ENCODE measurements at regions not wholly inside any gene's neighbourhood (a gene's known extent, or its start where the extent isn't known, plus 50 kb on each side); places are given as distances from the start of the nearest gene placed in this dataset.

GRCh38 chr1:167165948-167166689 lies 54.6 kb upstream of the POU2F1 start:
- H3K27me3 ChIP-seq (ENCODE audit: insufficient read depth, poor library complexity, severe bottlenecking): no peaks in the 10 kb centered on the region
- no peak for DNase-seq (ENCODE audit: low read depth in 1 of 2, low spot score in 1 of 2)
- no peak overlapping the region for H3K27ac ChIP-seq (replicated peaks)
- TF ChIP-seq GABPA (IDR thresholded peaks at IDR 0.05; ENCODE audit: low read depth): no peak
- no peak for TF ChIP-seq REST (IDR thresholded peaks at IDR 0.05; ENCODE audit: insufficient replicate concordance, low read depth)
- TF ChIP-seq SPI1 (IDR thresholded peaks at IDR 0.05; ENCODE audit: borderline replicate concordance, low read depth): no peak
- TF ChIP-seq POLR2AphosphoS5 (IDR thresholded peaks at IDR 0.05; ENCODE audit: low read depth): no peak
- TF ChIP-seq CTCF (IDR thresholded peaks at IDR 0.05; ENCODE audit: insufficient read depth, low read length): no peak
- no peak overlapping the region for H3K4me3 ChIP-seq (replicated peaks; ENCODE audit: insufficient read depth, low read length)

GRCh38 chr1:167166690-167167075 lies 54.0 kb upstream of the POU2F1 start:
- DNase-seq (ENCODE audit: low read depth in 1 of 2, low spot score in 1 of 2): no peak
- no peak overlapping the region for H3K27ac ChIP-seq (replicated peaks)
- no peak overlapping the region for H3K4me3 ChIP-seq (replicated peaks; ENCODE audit: insufficient read depth, low read length)
- TF ChIP-seq REST (IDR thresholded peaks at IDR 0.05; ENCODE audit: insufficient replicate concordance, low read depth) (no peak), SPI1 (IDR thresholded peaks at IDR 0.05; ENCODE audit: borderline replicate concordance, low read depth) (no peak), GABPA (IDR thresholded peaks at IDR 0.05; ENCODE audit: low read depth) (no peak), CTCF (IDR thresholded peaks at IDR 0.05; ENCODE audit: insufficient read depth, low read length) (no peak), POLR2AphosphoS5 (IDR thresholded peaks at IDR 0.05; ENCODE audit: low read depth) (no peak)
- no peaks in the 10 kb centered on the region for H3K27me3 ChIP-seq (ENCODE audit: insufficient read depth, poor library complexity, severe bottlenecking)

- no peak for DNase-seq (ENCODE audit: low read depth in 1 of 2, low spot score in 1 of 2)
- Histone ChIP-seq H3K27me3 (ENCODE audit: insufficient read depth, poor library complexity, severe bottlenecking) (no peaks in the 10 kb centered on the region), H3K4me3 (replicated peaks; ENCODE audit: insufficient read depth, low read length) (no peak overlapping the region), H3K27ac (replicated peaks) (no peak overlapping the region)
- no peak for TF ChIP-seq CTCF (IDR thresholded peaks at IDR 0.05; ENCODE audit: insufficient read depth, low read length)
These were observed 52.3 kb upstream of the POU2F1 start for GRCh38 chr1:167168424-167168823.

- no peak overlapping the region for H3K27ac ChIP-seq (replicated peaks)
These were observed 51.0 kb upstream of the POU2F1 start for GRCh38 chr1:167169642-167170041.

More at GRCh38 chr1:167169642-167170041, 51.0 kb upstream of the POU2F1 start:
- Histone ChIP-seq H3K4me3 (replicated peaks; ENCODE audit: insufficient read depth, low read length) (no peak overlapping the region), H3K27me3 (ENCODE audit: insufficient read depth, poor library complexity, severe bottlenecking) (no peaks in the 10 kb centered on the region)
- no peak for DNase-seq (ENCODE audit: low read depth in 1 of 2, low spot score in 1 of 2)
- TF ChIP-seq SPI1 (IDR thresholded peaks at IDR 0.05; ENCODE audit: borderline replicate concordance, low read depth): no peak
- no peak for TF ChIP-seq CTCF (IDR thresholded peaks at IDR 0.05; ENCODE audit: insufficient read depth, low read length)
- TF ChIP-seq POLR2AphosphoS5 (IDR thresholded peaks at IDR 0.05; ENCODE audit: low read depth): no peak
- no peak for TF ChIP-seq REST (IDR thresholded peaks at IDR 0.05; ENCODE audit: insufficient replicate concordance, low read depth)
- TF ChIP-seq GABPA (IDR thresholded peaks at IDR 0.05; ENCODE audit: low read depth): no peak
